IMR-90 (cell line): ENCODE measurements at regions not wholly inside any gene's neighbourhood (a gene's known extent, or its start where the extent isn't known, plus 50 kb on each side); places are given as distances from the start of the nearest gene placed in this dataset.
"Not testable (repeated sequence)": the region's sequence is repeated elsewhere in the genome, so short reads cannot be mapped to it uniquely, and the experiment has no call there.

Experiments used
- CEBPB ChIP-seq: IDR thresholded peaks from 2 replicates; pipeline ENCODE4 v1.6.1; 2012; ENCODE audit warnings: low read depth, low read length, improper control_type of control experiment
- FOS ChIP-seq: fragments of 150-350 bp; IDR thresholded peaks from 2 replicates; pipeline ENCODE4 v1.6.1; 2016; ENCODE audit warnings: low read depth, low read length
- MAFK ChIP-seq: IDR thresholded peaks from 2 replicates; pipeline ENCODE4 v1.6.1; 2012; ENCODE audit warnings: low read depth, low read length, improper control_type of control experiment
- POLR2A ChIP-seq: IDR thresholded peaks from 2 replicates; pipeline ENCODE4 v1.6.1; 2012; ENCODE audit warnings: mild to moderate bottlenecking, low read depth, low read length
- RAD21 ChIP-seq: IDR thresholded peaks from 2 replicates; pipeline ENCODE4 v1.6.1; 2012; ENCODE audit warnings: low read length, improper control_type of control experiment
- SMC3 ChIP-seq: fragments of 150-350 bp; IDR thresholded peaks from 2 replicates; pipeline ENCODE4 v1.6.1; 2016; ENCODE audit warnings: low read depth, mild to moderate bottlenecking, antibody characterized with exemption, low read length, moderate library complexity
- TF ChIP-seq, protein P1 (sequence below): conservative IDR thresholded peaks from 2 replicates; pipeline ENCODE4 v1.5.1; 2012; ENCODE audit warnings: mild to moderate bottlenecking, low read depth, low read length, improper control_type of control experiment
- TF ChIP-seq, protein P2 (sequence below): fragments of 150-350 bp; IDR thresholded peaks from 2 replicates; pipeline ENCODE4 v1.6.1; 2016; ENCODE audit warnings: low read depth, mild to moderate bottlenecking, low read length, moderate library complexity, borderline replicate concordance

DNA sequence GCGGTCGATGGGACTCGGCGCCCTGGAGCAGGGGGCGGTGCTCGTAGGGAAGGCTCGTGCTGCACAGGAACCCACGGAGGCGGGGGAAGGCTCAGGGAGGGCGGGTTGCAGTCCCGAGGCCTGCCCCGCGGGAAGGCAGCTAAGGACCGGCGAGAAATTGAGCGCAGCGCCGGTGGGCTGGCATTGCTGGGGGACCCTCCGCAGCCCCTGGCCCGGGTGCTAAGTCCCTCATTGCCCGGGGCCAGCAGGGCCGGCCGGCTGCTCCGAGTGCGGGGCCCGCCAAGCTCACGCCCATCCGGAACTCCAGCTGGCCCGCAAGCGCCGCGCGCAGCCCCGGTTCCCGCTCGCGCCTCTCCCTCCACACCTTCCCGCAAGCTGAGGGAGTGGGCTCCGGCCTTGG, 576.8 kb upstream of the LINC00305 start:
- TF ChIP-seq, protein P1, sequence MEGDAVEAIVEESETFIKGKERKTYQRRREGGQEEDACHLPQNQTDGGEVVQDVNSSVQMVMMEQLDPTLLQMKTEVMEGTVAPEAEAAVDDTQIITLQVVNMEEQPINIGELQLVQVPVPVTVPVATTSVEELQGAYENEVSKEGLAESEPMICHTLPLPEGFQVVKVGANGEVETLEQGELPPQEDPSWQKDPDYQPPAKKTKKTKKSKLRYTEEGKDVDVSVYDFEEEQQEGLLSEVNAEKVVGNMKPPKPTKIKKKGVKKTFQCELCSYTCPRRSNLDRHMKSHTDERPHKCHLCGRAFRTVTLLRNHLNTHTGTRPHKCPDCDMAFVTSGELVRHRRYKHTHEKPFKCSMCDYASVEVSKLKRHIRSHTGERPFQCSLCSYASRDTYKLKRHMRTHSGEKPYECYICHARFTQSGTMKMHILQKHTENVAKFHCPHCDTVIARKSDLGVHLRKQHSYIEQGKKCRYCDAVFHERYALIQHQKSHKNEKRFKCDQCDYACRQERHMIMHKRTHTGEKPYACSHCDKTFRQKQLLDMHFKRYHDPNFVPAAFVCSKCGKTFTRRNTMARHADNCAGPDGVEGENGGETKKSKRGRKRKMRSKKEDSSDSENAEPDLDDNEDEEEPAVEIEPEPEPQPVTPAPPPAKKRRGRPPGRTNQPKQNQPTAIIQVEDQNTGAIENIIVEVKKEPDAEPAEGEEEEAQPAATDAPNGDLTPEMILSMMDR, result not testable (repeated sequence)
- not testable (repeated sequence) for TF ChIP-seq CEBPB, POLR2A, SMC3, RAD21, MAFK, FOS
- TF ChIP-seq, protein P2, sequence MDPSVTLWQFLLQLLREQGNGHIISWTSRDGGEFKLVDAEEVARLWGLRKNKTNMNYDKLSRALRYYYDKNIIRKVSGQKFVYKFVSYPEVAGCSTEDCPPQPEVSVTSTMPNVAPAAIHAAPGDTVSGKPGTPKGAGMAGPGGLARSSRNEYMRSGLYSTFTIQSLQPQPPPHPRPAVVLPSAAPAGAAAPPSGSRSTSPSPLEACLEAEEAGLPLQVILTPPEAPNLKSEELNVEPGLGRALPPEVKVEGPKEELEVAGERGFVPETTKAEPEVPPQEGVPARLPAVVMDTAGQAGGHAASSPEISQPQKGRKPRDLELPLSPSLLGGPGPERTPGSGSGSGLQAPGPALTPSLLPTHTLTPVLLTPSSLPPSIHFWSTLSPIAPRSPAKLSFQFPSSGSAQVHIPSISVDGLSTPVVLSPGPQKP, result not testable (repeated sequence)
